HG03442 (cell line): ENCODE measurements at regions not wholly inside any gene's neighbourhood (a gene's known extent, or its start where the extent isn't known, plus 50 kb on each side); places are given as distances from the start of the nearest gene placed in this dataset.
"Not testable (repeated sequence)": the region's sequence is repeated elsewhere in the genome, so short reads cannot be mapped to it uniquely, and the experiment has no call there.

Experiments
- ATAC-seq: cut with Tn5 transposase; IDR thresholded peaks from one replicate; pipeline ENCODE4 v1.9.1; 2021; ENCODE audit warnings: mild to moderate bottlenecking, moderate library complexity; ENCODE audit not compliant: unreplicated experiment

- no peak for ATAC-seq
These were observed 102.1 kb upstream of the WDR11 start for GRCh38 chr10:120749072-120749471.

- no peak for ATAC-seq
These were observed 101.2 kb upstream of the WDR11 start for GRCh38 chr10:120749856-120750566.

- no peak for ATAC-seq
These were observed 95.4 kb upstream of the WDR11 start for GRCh38 chr10:120755771-120756170.

- ATAC-seq, result no peak
These were observed 90.9 kb upstream of the WDR11 start for GRCh38 chr10:120760253-120760652.

GRCh38 chr10:120761951-120762350, 89.2 kb upstream of the WDR11 start:
- no peak for ATAC-seq

- ATAC-seq, result no peak
These were observed 85.8 kb upstream of the WDR11 start for GRCh38 chr10:120765226-120765803.

GRCh38 chr10:120768227-120768626, 82.9 kb upstream of the WDR11 start:
- ATAC-seq, result no peak

- ATAC-seq, result no peak
These were observed 80.7 kb upstream of the WDR11 start for GRCh38 chr10:120770496-120770895.

GRCh38 chr10:120776442-120776841, 74.7 kb upstream of the WDR11 start:
- ATAC-seq, result no peak

- ATAC-seq, result no peak
These were observed 68.8 kb upstream of the WDR11 start for GRCh38 chr10:120782336-120782735.

GRCh38 chr10:120783098-120783497, 68.1 kb upstream of the WDR11 start:
- no peak for ATAC-seq

- ATAC-seq, result no peak
These were observed 67.3 kb upstream of the WDR11 start for GRCh38 chr10:120783867-120784266.

- no peak for ATAC-seq
These were observed 62.4 kb upstream of the WDR11 start for GRCh38 chr10:120788771-120789170.

- no peak for ATAC-seq
These were observed 61.6 kb upstream of the WDR11 start for GRCh38 chr10:120789303-120790203.

- ATAC-seq, result no peak
These were observed 59.8 kb upstream of the WDR11 start for GRCh38 chr10:120791316-120791715.

GRCh38 chr10:120793088-120793487, 58.1 kb upstream of the WDR11 start:
- no peak for ATAC-seq

- no peak for ATAC-seq
These were observed 56.8 kb upstream of the WDR11 start for GRCh38 chr10:120794390-120794789.

GRCh38 chr10:120798276-120798675, 52.9 kb upstream of the WDR11 start:
- not testable (repeated sequence) for ATAC-seq

- no peak for ATAC-seq
These were observed 51.3 kb upstream of the WDR11 start for GRCh38 chr10:120799849-120800248.

GRCh38 chr10:120800528-120801323, 50.4 kb upstream of the WDR11 start:
- ATAC-seq, result no peak
